ENCODE measurements at regions not wholly inside any gene's neighbourhood (a gene's known extent, or its start where the extent isn't known, plus 50 kb on each side); places are given as distances from the start of the nearest gene placed in this dataset.

DNA sequence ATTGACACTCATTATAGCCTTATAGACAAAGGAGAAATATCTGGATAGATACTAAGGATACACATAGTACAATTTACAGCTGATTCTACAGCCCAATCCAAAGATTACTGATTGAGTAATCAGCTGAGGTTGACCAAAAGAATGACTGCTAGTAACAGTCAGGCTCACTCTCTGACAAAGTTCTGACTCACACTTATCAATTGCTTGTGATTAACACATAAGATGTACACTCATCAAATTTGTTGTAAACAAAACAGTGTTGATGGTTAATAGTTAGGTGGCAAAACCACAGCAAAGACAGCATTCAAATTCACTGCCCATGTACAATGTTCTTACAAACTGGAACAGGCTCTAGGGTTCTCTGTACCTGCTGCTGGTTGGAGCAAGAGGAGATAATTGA, 422.7 kb downstream of the TLE1 start:
- ATAC-seq (no peak), FAIRE-seq (no peak)

DNA sequence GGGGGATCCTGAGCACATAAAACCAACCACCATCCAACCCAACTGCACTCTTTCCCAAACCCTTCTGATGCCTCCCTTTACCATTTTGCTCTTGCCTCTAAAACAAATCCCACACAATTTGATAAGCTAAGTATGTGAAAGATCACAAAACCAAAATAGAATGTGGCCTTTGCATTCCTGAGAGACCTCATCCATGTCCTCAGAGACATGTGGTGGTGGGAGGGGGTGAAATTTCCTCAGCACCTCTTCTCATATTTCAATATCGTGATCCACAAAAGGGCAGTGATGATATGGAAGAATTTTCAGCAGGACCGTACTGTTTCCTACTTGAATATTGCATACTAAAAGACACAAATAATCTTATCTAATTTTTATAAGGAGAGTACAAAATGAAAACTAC, 423.3 kb downstream of the TLE1 start:
- no peak overlapping the region for H3K4me3 ChIP-seq
- H3K36me3 ChIP-seq, result no peaks in the 10 kb centered on the region
- DNase-seq (no peak), ATAC-seq (no peak), FAIRE-seq (no peak)
- TF ChIP-seq, protein P1, sequence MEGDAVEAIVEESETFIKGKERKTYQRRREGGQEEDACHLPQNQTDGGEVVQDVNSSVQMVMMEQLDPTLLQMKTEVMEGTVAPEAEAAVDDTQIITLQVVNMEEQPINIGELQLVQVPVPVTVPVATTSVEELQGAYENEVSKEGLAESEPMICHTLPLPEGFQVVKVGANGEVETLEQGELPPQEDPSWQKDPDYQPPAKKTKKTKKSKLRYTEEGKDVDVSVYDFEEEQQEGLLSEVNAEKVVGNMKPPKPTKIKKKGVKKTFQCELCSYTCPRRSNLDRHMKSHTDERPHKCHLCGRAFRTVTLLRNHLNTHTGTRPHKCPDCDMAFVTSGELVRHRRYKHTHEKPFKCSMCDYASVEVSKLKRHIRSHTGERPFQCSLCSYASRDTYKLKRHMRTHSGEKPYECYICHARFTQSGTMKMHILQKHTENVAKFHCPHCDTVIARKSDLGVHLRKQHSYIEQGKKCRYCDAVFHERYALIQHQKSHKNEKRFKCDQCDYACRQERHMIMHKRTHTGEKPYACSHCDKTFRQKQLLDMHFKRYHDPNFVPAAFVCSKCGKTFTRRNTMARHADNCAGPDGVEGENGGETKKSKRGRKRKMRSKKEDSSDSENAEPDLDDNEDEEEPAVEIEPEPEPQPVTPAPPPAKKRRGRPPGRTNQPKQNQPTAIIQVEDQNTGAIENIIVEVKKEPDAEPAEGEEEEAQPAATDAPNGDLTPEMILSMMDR (IDR thresholded peaks at IDR 0.05), result no peak
- H3K4me1 ChIP-seq, result no peaks in the 10 kb centered on the region
- no peaks in the 10 kb centered on the region for H3K9me3 ChIP-seq
- H3K27me3 ChIP-seq, result no peaks in the 10 kb centered on the region
- no peak overlapping the region for H3K27ac ChIP-seq
- 66 to 75% methylated on average over 2 of the region's 2 CpGs for WGBS, 2 donors
- intact Hi-C loops (cut with DNase I), result loop anchor here in 1 of 3 donors (10.0 kb wide), 1 partner anchor 59 kb away; no protein-coding TSS in a partner anchor

More for the DNA sequence above, 422.7 kb downstream of the TLE1 start:
- H3K27ac ChIP-seq, result no peak overlapping the region
- no peak for DNase-seq
- no peaks in the 10 kb centered on the region for H3K4me1 ChIP-seq
- no peaks in the 10 kb centered on the region for H3K9me3 ChIP-seq
- no peaks in the 10 kb centered on the region for H3K27me3 ChIP-seq
- TF ChIP-seq, protein P1 (IDR thresholded peaks at IDR 0.05), result no peak
- intact Hi-C loops (cut with DNase I), result loop anchor here in 1 of 3 donors (10.0 kb wide), 1 partner anchor 58 kb away; no protein-coding TSS in a partner anchor
- H3K36me3 ChIP-seq, result no peaks in the 10 kb centered on the region
- no peak overlapping the region for H3K4me3 ChIP-seq

DNA sequence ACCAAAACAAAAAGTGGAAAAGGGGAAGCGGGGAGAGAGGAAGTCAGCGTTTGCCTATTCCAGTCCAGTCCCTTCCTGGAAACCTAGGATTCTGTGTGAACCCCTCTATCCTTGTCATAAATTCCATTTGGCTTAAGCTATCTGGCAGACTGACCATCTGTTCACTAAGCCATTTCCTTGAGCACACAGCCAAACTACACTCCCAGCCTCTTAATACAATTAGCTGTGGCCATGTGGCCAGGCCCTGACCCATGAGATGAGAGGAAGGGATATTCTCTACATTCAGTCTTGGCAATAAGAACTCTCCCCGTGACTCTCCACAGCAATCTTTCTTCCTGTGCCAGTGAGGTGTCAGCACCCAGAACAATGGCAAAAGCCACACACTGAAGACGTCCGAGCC, 424.8 kb downstream of the TLE1 start:
- WGBS, 2 donors, result 61 to 71% methylated on average over 5 of the region's 5 CpGs
- FAIRE-seq (no peak), DNase-seq (no peak), ATAC-seq (peak in 3 of 4 donors; percentile 23 to 32 (median 27))
- Histone ChIP-seq H3K27ac (no peak overlapping the region), H3K36me3 (no peaks in the 10 kb centered on the region), H3K27me3 (no peaks in the 10 kb centered on the region), H3K4me1 (no peaks in the 10 kb centered on the region), H3K9me3 (no peaks in the 10 kb centered on the region), H3K4me3 (no peak overlapping the region)
- TF ChIP-seq, protein P1 (IDR thresholded peaks at IDR 0.05), result no peak
- intact Hi-C loops (cut with DNase I), result loop anchor here in 1 of 3 donors (10.0 kb wide), 1 partner anchor 60 kb away; no protein-coding TSS in a partner anchor

DNA sequence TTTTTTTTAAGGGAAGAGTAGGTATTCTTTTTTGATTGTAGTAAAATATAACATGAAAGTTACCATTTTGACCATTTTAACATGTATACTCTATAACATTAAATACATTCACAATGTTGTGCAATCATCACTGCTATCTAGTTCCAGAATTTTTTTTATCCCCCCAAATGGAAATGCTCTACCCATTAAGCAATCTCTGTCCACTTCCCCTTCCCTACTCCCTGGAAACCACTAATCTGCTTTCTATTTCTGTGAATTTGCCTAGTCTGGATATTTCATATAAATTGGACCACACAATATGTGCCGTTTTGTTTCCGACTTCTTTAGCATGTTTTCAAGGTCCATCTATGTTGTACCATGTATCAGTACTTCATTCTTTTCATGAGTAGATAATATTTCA, 429.5 kb downstream of the TLE1 start:
- no peaks in the 10 kb centered on the region for H3K9me3 ChIP-seq
- H3K36me3 ChIP-seq, result no peaks in the 10 kb centered on the region
- H3K27me3 ChIP-seq, result no peaks in the 10 kb centered on the region
- no peak for FAIRE-seq
- H3K4me1 ChIP-seq, result no peaks in the 10 kb centered on the region
- DNase-seq, result no peak
- TF ChIP-seq, protein P1 (IDR thresholded peaks at IDR 0.05), result no peak
- 86 to 87% methylated on average over 2 of the region's 2 CpGs for WGBS, 2 donors
- no peak overlapping the region for H3K27ac ChIP-seq
- ATAC-seq, result no peak
- intact Hi-C loops (cut with DNase I), result loop anchor here in 1 of 3 donors (10.0 kb wide), 1 partner anchor 65 kb away; no protein-coding TSS in a partner anchor
- H3K4me3 ChIP-seq, result no peak overlapping the region

DNA sequence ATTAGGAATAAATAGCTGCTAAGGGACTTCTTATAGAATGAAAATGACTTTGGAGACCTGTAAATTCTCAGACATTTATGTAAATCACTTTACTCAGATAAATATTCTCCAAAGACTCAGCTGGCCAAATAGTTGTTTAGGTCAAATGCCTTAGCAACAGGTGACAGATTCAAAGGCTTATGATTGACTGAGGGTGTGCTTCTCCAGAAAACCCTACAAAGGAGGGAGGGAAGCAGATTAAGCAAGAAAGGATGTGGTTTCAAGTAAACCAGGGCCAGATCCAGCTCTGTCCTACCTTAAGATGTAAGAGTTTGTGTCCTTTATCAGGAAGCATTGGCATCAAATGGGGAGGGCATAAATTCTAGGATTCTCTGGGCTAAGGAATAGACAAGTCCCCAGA, 433.0 kb downstream of the TLE1 start:
- no peak for ATAC-seq
- no peak overlapping the region for H3K4me3 ChIP-seq
- no peaks in the 10 kb centered on the region for H3K9me3 ChIP-seq
- TF ChIP-seq, protein P1 (IDR thresholded peaks at IDR 0.05), result no peak
- H3K27ac ChIP-seq, result no peak overlapping the region
- no peaks in the 10 kb centered on the region for H3K4me1 ChIP-seq
- no peak for FAIRE-seq
- no peak for DNase-seq
- no peaks in the 10 kb centered on the region for H3K27me3 ChIP-seq
- H3K36me3 ChIP-seq, result no peaks in the 10 kb centered on the region
- intact Hi-C loops (cut with DNase I), result no loop called here

All from pancreas (tissue), 10 donors.